Ammon's horn (tissue), 1 donor: ENCODE measurements at regions not wholly inside any gene's neighbourhood (a gene's known extent, or its start where the extent isn't known, plus 50 kb on each side); places are given as distances from the start of the nearest gene placed in this dataset.

Source experiments
- DNase-seq: peaks from one replicate; pipeline ENCODE4 v3.0.0-alpha.2; 2016; ENCODE audit warnings: low spot score

GRCh38 chr5:147037515-147038205 is 159.1 kb upstream of the PPP2R2B start:
- no peak for DNase-seq

DNA sequence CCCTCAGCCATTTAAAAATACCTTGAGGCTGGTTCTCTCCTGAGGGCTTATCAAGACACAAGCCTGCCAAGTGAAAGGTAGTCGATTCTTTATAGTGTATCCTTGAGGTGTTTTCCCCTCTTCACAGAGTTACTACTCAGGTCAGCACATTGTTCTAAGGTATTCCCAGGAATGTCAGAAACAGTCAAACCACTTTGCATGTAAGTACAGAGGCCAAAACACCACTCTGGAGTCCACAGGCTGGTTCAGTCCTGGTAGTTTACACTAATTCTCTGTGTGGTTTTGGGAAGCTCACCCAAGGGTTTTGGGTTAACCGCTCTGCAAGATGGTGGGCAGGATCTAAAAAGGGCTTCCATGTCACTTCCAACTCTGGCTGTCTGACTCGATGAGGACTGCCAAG is 162.3 kb upstream of the PPP2R2B start:
- no peak for DNase-seq

DNA sequence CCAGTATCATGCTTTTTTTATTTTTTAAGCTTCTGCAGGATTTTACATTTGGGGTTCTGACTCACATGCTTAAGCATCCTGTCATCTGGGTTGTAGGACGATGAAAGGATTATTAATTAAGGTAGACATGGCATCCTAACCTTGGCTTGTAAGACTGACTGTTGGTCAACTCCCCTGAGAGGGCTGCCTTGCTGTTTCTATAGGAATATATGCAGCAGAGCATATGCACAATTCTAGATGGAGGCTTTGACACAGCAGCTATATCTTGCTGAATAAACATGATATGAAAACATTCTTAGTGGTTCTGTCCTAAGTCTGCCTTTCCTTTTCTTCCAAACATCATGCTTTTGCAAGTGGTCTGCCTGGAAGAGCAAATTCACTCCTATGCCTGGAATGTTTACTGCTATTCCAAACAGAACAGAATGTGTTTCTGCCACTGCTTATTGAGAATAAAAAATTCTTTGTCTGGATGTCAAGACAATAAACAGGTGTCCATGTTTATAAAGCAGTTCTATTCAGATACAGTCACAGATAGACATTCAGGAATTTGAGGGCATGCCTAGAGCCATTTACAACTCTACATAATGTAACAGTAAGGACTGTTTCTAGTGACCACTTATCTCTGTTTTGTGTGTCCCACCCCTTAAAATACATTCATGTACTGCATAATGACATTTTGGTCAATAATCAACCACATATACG is 166.2 kb upstream of the PPP2R2B start:
- no peak for DNase-seq

DNA sequence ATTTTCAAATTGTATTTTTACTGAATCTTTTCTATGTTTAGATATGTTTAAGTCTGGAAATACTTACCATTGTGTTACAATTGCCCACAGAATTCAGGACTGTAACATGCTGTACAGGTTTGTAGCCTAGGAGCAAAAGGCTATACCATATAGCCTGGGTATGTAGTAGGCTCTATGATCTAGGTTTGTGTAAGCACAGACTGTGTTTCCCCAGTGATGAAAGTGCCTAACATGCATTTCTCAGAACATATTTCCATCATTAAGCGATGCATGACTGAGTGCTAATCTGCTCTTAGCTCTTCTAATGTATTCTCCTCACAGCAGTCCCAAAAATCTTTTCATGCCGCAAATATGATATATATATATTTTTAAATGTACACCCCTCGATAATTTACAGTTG is 166.7 kb upstream of the PPP2R2B start:
- no peak for DNase-seq

GRCh38 chr5:147046281-147046680 is 167.7 kb upstream of the PPP2R2B start:
- DNase-seq, result peak; percentile 27

- DNase-seq, result no peak
These were observed 168.3 kb upstream of the PPP2R2B start for GRCh38 chr5:147046894-147047293.

DNA sequence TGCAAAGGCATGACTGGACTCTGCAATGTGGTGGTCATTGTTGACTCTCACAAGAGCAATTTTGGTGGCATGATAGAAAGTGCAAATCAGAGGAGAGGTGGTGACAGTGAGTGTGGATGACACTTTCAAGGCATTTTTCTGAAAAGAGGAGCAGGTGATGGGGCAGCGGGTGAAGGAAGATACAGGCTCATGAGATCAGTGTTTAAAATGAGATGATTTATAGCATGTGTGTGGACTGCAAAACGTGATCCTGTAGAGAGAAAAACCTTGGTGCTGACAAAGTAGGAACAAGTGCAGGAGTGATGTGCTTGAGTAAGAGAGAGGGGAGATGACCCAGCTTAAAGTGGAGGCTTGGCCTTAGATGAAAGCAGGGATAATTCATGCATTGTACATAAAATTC is 171.2 kb upstream of the PPP2R2B start:
- no peak for DNase-seq

GRCh38 chr5:147050172-147050571 is 171.6 kb upstream of the PPP2R2B start:
- no peak for DNase-seq

DNA sequence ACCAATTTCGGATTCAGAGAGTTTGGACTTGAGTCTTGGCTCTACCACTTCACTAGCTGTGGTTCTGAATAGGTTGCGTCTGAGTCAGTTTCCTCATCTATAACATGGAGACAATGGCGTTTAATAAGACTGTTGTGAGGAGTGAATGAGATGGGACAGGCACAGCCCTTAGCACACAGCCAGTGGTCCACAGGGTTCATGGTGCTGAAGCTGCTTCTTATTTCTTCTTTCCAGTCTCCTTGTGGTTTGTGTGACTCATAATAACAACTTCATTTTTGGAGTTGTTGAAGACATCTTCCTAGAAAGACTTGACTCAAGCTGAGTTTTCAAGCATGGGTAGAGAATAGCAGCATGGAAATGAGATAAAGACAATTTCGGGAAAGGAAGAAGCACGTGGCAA is 172.6 kb upstream of the PPP2R2B start:
- no peak for DNase-seq

GRCh38 chr5:147052519-147052918 is 174.0 kb upstream of the PPP2R2B start:
- no peak for DNase-seq

GRCh38 chr5:147055089-147055826 is 176.7 kb upstream of the PPP2R2B start:
- DNase-seq, result peak; percentile 41

DNA sequence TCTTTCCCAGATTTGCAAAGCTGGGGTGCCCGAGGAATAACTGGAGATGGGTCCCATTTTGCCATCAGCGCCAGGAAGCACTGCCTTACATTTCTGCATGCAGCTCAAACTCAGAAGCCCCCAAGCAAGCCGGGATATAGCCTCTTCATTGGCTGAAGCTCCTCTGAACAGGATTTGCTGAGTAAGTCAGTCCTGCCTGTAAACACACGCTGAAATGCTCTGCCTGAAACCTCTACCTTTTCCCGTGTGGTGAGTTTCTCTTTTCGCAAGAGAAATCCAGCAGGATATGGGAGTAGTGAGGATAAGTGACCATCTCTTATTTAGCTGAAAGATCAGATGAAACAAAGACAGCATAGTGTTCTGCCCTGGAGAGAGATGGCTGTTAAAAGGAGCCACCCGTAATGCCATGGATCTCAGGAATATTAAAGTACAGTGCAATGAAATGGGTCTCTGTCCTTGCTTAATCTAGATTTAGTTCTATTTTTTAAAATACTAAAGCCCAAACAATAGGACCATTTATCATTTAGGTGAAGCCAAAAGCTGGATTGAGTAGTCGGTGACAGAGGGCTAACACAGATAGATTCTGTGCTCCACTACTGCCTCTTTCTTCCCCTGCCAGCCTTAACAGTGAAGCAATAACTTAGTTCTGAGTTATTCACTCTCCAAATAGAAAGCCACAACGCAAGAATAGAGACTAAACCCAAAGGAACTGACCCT is 177.5 kb upstream of the PPP2R2B start:
- peak; percentile 63 for DNase-seq

- no peak for DNase-seq
These were observed 177.8 kb upstream of the STK32A start for GRCh38 chr5:147057051-147057450.

DNA sequence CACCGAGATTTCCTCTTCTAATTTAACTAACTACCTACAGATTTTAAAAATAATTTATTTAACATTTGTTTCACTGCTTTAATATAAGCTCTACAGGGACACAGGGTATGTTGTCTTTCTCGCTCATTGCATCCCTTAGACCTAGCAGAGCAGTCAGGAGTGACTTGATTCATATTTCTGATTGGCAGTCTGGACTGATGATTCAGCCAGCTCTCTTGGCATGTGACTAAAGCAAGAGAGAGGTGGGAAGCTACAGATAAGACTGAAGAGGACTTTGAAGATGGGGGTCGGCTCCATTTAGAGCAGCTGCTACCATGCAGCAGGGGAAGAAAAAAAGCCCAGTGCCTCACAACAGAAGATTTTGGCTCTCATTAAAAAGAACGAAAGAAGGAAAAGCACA is 173.4 kb upstream of the STK32A start:
- DNase-seq, result no peak

DNA sequence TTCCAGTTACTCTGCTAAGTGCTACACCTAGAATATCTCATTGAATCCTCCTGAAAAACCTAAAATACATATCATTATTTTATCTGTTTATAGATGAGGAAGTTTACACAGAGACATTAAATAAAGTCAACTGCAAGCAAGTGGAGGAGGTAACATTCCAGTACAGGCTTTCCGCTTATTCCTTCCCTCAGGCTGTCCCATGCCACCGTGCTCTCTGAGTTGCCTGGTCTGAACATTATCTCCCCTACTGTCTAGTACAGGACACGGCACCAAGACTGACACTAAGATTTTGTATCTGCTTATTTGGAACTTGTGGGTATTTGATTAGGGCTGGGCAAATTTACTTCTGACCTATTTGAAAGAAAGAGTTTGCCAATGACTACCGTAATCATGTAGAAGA is 172.4 kb upstream of the STK32A start:
- no peak for DNase-seq

GRCh38 chr5:147063943-147064342 is 170.9 kb upstream of the STK32A start:
- no peak for DNase-seq

DNA sequence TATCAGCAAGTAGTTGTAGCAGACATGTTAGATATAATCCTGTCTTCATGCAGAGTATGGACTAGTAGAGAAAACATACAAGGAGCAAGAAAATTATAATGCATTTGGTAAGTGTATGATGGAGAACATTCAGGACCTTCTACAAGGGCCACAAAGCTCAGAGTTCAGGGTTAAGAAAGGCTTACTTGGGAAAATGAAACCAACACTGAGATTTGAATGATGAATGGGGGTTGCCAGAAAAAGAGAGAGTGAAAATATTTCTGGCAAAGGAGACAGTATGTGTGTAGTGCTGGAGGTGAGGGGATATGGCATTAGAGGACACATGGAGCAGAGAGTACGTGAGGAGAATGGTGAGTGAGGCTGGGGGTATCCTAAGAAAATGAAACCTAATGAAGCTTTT is 169.8 kb upstream of the STK32A start:
- DNase-seq, result no peak

DNA sequence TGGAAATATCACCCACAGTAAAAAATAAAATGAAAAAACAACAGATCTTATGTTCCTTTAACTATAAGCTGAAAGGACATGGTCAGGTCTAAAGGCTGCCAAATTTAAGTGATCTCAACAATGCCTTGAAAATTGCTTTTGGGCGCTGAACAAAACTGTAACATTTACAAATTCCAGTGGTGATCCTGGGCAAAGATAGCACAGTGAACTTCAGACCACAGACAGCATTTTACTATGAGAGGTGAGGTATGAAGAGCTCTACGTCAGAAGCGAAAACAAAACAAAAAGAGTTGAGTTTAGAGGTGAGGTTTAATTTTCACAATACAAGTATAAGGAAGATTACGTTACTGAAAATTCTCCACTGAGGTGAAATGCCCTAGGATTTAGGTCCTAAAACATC is 165.8 kb upstream of the STK32A start:
- no peak for DNase-seq

GRCh38 chr5:147072622-147073021 is 162.2 kb upstream of the STK32A start:
- DNase-seq, result no peak

DNA sequence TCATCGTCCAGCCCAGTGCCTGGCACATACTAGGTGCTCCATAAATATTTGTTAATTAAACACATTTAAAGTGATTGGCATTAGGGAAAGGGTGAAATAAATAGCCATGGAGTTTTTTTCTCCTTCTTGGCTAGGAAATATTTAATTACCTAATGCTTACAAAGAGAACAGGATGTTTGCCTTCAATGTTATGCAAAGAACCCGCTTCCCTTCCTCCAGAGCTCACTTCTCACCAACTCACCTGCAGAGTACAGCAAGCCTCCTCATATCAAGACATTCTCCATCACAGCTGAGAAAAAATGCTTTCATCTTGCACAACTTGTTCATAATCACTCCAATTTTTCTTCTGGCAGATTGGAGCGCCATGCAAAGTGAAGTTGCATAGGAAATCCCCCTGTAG is 161.7 kb upstream of the STK32A start:
- no peak for DNase-seq

GRCh38 chr5:147075187-147075586 is 159.6 kb upstream of the STK32A start:
- DNase-seq, result peak; percentile 66

GRCh38 chr5:147080391-147080790 is 154.4 kb upstream of the STK32A start:
- DNase-seq, result no peak
